Caco-2 (cell line): ENCODE measurements at regions not wholly inside any gene's neighbourhood (a gene's known extent, or its start where the extent isn't known, plus 50 kb on each side); places are given as distances from the start of the nearest gene placed in this dataset.

Experiments
- BruUV-seq: library from RNA; stranded (reverse); fragments of 400-500 nt; replicated peaks from 2 replicates; lab custom pipeline; 2021; lab: Mats Ljungman, UMichigan
- CTCF ChIA-PET: fragments of 300-600 bp; sonication (Branson Sonifier 250); formaldehyde crosslinking; loops from one replicate; lab custom pipeline; 2022; ENCODE audit warnings: antibody characterized with exemption; lab: Charles Lee
- POLR2A ChIA-PET: fragments of 300-600 bp; sonication (Branson Sonifier 250); formaldehyde crosslinking; loops from one replicate; lab custom pipeline; 2022; ENCODE audit warnings: antibody characterized with exemption; lab: Charles Lee
- DNase-seq, 2 experiments: peaks; one replicate each; pipeline versions ENCODE4 v3.0.0 to v3.0.0-alpha.2; 2020 to 2022
- H3K27me3 ChIP-seq: replicated peaks from 2 replicates; pipeline ENCODE4 v1.6.0; 2011; ENCODE audit warnings: low read length; ENCODE audit not compliant: control insufficient read depth, insufficient read depth
- H3K36me3 ChIP-seq: 2 replicates; pipeline ENCODE4 v1.5.1; 2011; ENCODE audit warnings: low read length; ENCODE audit not compliant: control insufficient read depth, insufficient read depth
- H3K4me1 ChIP-seq: fragments of 250-450 bp; sonication (Bioruptor Pico); 2 replicates; pipeline ENCODE4 v1.5.1; 2020; ENCODE audit warnings: mild to moderate bottlenecking
- H3K4me3 ChIP-seq: 2 replicates; pipeline ENCODE4 v1.5.1; 2011; ENCODE audit warnings: low read depth, mild to moderate bottlenecking, control low read depth, low read length
- H3K9me3 ChIP-seq: fragments of 250-450 bp; sonication (Bioruptor Pico); 2 replicates; pipeline ENCODE4 v1.5.1; 2020; ENCODE audit warnings: mild to moderate bottlenecking, moderate library complexity
- H3K27ac Mint-ChIP-seq: one replicate; pipeline ENCODE4 v1.8.0; 2022; ENCODE audit warnings: mixed read lengths; ENCODE audit not compliant: unreplicated experiment
- H3K27me3 Mint-ChIP-seq: one replicate; pipeline ENCODE4 v1.8.0; 2022; ENCODE audit warnings: mixed read lengths; ENCODE audit not compliant: insufficient read depth, unreplicated experiment
- H3K36me3 Mint-ChIP-seq: one replicate; pipeline ENCODE4 v1.8.0; 2022; ENCODE audit warnings: mild to moderate bottlenecking, mixed read lengths; ENCODE audit not compliant: insufficient read depth, unreplicated experiment
- H3K4me1 Mint-ChIP-seq: one replicate; pipeline ENCODE4 v1.8.0; 2022; ENCODE audit warnings: low read depth, mixed read lengths; ENCODE audit not compliant: unreplicated experiment
- H3K4me3 Mint-ChIP-seq: one replicate; pipeline ENCODE4 v1.8.0; 2022; ENCODE audit warnings: mild to moderate bottlenecking, moderate library complexity, mixed read lengths; ENCODE audit not compliant: unreplicated experiment
- H3K9me3 Mint-ChIP-seq: one replicate; pipeline ENCODE4 v1.8.0; 2022; ENCODE audit warnings: mixed read lengths; ENCODE audit not compliant: unreplicated experiment
- CTCF ChIP-seq, 2 experiments: fragments of 200-600 bp in 1 of 2; IDR thresholded peaks; 1 replicate in 1 of 2; 2 replicates in 1 of 2; pipeline versions ENCODE4 v1.5.1 to v1.8.0; 2011 to 2022; ENCODE audit warnings: antibody characterized with exemption in 1 of 2, control low read depth in 1 of 2, inconsistent platforms in 1 of 2, low read depth in 1 of 2, low read length in 1 of 2, mild to moderate bottlenecking in 1 of 2, moderate library complexity in 1 of 2; ENCODE audit not compliant: insufficient read depth in 1 of 2, severe bottlenecking in 1 of 2, unreplicated experiment in 1 of 2
- intact Hi-C: fragments of 100-400 bp; cut with micrococcal nuclease; formaldehyde crosslinking; loops from one replicate; pipeline ENCODE4 v1.10.0; 2022; ENCODE audit not compliant: unreplicated experiment

DNA sequence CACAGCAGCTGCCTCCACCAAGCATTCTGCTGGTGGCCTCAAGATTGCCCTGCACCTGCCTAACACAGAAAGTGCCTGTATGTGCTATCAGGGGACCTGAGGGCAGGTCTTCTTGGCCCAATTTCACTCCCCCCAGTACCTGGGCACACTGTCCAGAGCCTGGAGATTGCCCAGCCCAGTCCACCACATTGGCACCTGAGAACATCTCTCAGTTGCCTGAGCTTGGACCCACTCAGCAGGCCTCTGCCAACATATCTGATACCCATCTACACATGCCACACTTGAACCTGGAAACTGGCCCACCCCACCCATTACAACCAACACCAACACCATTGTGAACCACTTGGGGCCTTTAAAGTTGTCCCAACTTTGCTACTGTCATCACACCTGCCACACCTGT, 1523.1 kb upstream of the CDH9 start:
- BruUV-seq: no TSS peak
- CTCF ChIA-PET: no interaction called here
- no peak overlapping the region for H3K4me3 ChIP-seq
- Mint-ChIP-seq H3K36me3 (no peaks in the 10 kb centered on the region), H3K27me3 (no peaks in the 10 kb centered on the region), H3K27ac (no peak overlapping the region), H3K4me3 (no peak overlapping the region), H3K9me3 (no peaks in the 10 kb centered on the region), H3K4me1 (no peaks in the 10 kb centered on the region)
- TF ChIP-seq CTCF (IDR thresholded peaks at IDR 0.05; ENCODE audit: insufficient read depth in 1 of 2, low read depth in 1 of 2, low read length in 1 of 2, severe bottlenecking in 1 of 2, unreplicated experiment in 1 of 2): no peak
- POLR2A ChIA-PET: no interaction called here
- no peak for DNase-seq
- H3K27me3 ChIP-seq: no peaks in the 10 kb centered on the region
- no peaks in the 10 kb centered on the region for H3K9me3 ChIP-seq
- no peaks in the 10 kb centered on the region for H3K4me1 ChIP-seq
- H3K36me3 ChIP-seq: no peaks in the 10 kb centered on the region
- intact Hi-C loops: no loop called here

- no peaks in the 10 kb centered on the region for H3K36me3 Mint-ChIP-seq
- no peaks in the 10 kb centered on the region for H3K4me1 Mint-ChIP-seq
- H3K4me3 Mint-ChIP-seq: no peak overlapping the region
- ChIA-PET POLR2A (no interaction called here), CTCF (no interaction called here)
- no TSS peak for BruUV-seq
- H3K27me3 Mint-ChIP-seq: no peaks in the 10 kb centered on the region
- intact Hi-C loops: no loop called here
- no peak overlapping the region for H3K27ac Mint-ChIP-seq
- no peak for DNase-seq
- TF ChIP-seq CTCF (IDR thresholded peaks at IDR 0.05; ENCODE audit: insufficient read depth in 1 of 2, low read depth in 1 of 2, low read length in 1 of 2, severe bottlenecking in 1 of 2, unreplicated experiment in 1 of 2): no peak
- Histone ChIP-seq H3K4me3 (no peak overlapping the region), H3K36me3 (no peaks in the 10 kb centered on the region), H3K27me3 (no peaks in the 10 kb centered on the region), H3K9me3 (no peaks in the 10 kb centered on the region), H3K4me1 (no peaks in the 10 kb centered on the region)
- H3K9me3 Mint-ChIP-seq: no peaks in the 10 kb centered on the region
Observed at GRCh38 chr5:28558196-28558595, 1519.8 kb upstream of the CDH9 start.

GRCh38 chr5:28557114-28557513, 1518.7 kb upstream of the CDH9 start:
- TF ChIP-seq CTCF (IDR thresholded peaks at IDR 0.05; ENCODE audit: insufficient read depth in 1 of 2, low read depth in 1 of 2, low read length in 1 of 2, severe bottlenecking in 1 of 2, unreplicated experiment in 1 of 2): no peak
- Mint-ChIP-seq H3K36me3 (no peaks in the 10 kb centered on the region), H3K4me3 (no peak overlapping the region), H3K27me3 (no peaks in the 10 kb centered on the region), H3K4me1 (no peaks in the 10 kb centered on the region), H3K27ac (no peak overlapping the region), H3K9me3 (peaks cover 9% of the 10 kb centered on the region)
- POLR2A ChIA-PET: no interaction called here
- Histone ChIP-seq H3K9me3 (no peaks in the 10 kb centered on the region), H3K36me3 (no peaks in the 10 kb centered on the region), H3K4me3 (no peak overlapping the region), H3K27me3 (no peaks in the 10 kb centered on the region), H3K4me1 (no peaks in the 10 kb centered on the region)
- DNase-seq: no peak
- intact Hi-C loops: no loop called here
- BruUV-seq: no TSS peak
- CTCF ChIA-PET: no interaction called here
